Neural cell (in vitro differentiated cells): ENCODE measurements at regions not wholly inside any gene's neighbourhood (a gene's known extent, or its start where the extent isn't known, plus 50 kb on each side); places are given as distances from the start of the nearest gene placed in this dataset.

ENCODE experiments used
- H2AFZ ChIP-seq: fragments of 200-600, 300-800 bp; sonication (generic), shearing (Covaris generic); 2 replicates; pipeline ENCODE4 v1.6.0; 2014; ENCODE audit warnings: low read depth, mild to moderate bottlenecking, antibody characterized with exemption, low read length, moderate library complexity
- H3F3A ChIP-seq: fragments of 200-600 bp; shearing (Covaris generic); 2 replicates; pipeline ENCODE4 v1.6.1; 2016; ENCODE audit warnings: mild to moderate bottlenecking, moderate library complexity, mixed read lengths, antibody characterized with exemption, low read length; ENCODE audit not compliant: insufficient read depth, poor library complexity, severe bottlenecking
- H3K27ac ChIP-seq: fragments of 200-600, 300-800 bp; sonication (generic), shearing (Covaris generic); 2 replicates; pipeline ENCODE4 v1.5.1; 2014; ENCODE audit warnings: mild to moderate bottlenecking, low read length, moderate library complexity
- H3K27me3 ChIP-seq: fragments of 300-800, 200-600 bp; sonication (generic), shearing (Covaris generic); 2 replicates; pipeline ENCODE4 v1.6.0; 2014; ENCODE audit warnings: mild to moderate bottlenecking, low read depth, low read length, moderate library complexity; ENCODE audit not compliant: insufficient read depth
- H3K36me3 ChIP-seq: fragments of 300-800, 200-600 bp; sonication (generic), shearing (Covaris generic); 2 replicates; pipeline ENCODE4 v1.5.1; 2014; ENCODE audit warnings: mild to moderate bottlenecking, antibody characterized with exemption, low read length, moderate library complexity; ENCODE audit not compliant: insufficient read depth
- H3K4me2 ChIP-seq: fragments of 300-800, 200-600 bp; sonication (generic), shearing (Covaris generic); 2 replicates; pipeline ENCODE4 v1.6.0; 2014; ENCODE audit warnings: mild to moderate bottlenecking, low read length
- H3K4me3 ChIP-seq: fragments of 300-800, 200-600 bp; sonication (generic), shearing (Covaris generic); 2 replicates; pipeline ENCODE4 v1.5.1; 2014; ENCODE audit warnings: mild to moderate bottlenecking, low read length, moderate library complexity
- H3K79me2 ChIP-seq: fragments of 200-600 bp; shearing (Covaris generic); replicated peaks from 2 replicates; pipeline ENCODE4 v1.6.0; 2014; ENCODE audit warnings: mild to moderate bottlenecking, low read length, moderate library complexity; ENCODE audit not compliant: insufficient read depth
- H3K9ac ChIP-seq: fragments of 300-800, 200-600 bp; sonication (generic), shearing (Covaris generic); 2 replicates; pipeline ENCODE4 v1.6.1; 2016; ENCODE audit warnings: mild to moderate bottlenecking, low read length, mixed read lengths
- H3K9me2 ChIP-seq: fragments of 200-600 bp; shearing (Covaris generic); 2 replicates; pipeline ENCODE4 v1.6.1; 2016; ENCODE audit warnings: mild to moderate bottlenecking, low read length, mixed read lengths; ENCODE audit not compliant: insufficient read depth
- H3K9me3 ChIP-seq: fragments of 200-600, 300-800 bp; sonication (generic), shearing (Covaris generic); 2 replicates; pipeline ENCODE4 v1.6.1; 2016; ENCODE audit warnings: mild to moderate bottlenecking, mixed run types, low read length, moderate library complexity, mixed read lengths
- H4K20me1 ChIP-seq: fragments of 200-600 bp; shearing (Covaris generic); 2 replicates; pipeline ENCODE4 v1.6.1; 2016; ENCODE audit warnings: mild to moderate bottlenecking, mixed run types; ENCODE audit not compliant: insufficient read depth
- CTCF ChIP-seq: fragments of 450-650 bp; IDR thresholded peaks from 2 replicates; pipeline ENCODE4 v1.5.1; 2014; ENCODE audit warnings: antibody characterized with exemption, mild to moderate bottlenecking, moderate library complexity; ENCODE audit not compliant: poor library complexity, severe bottlenecking
- EP300 ChIP-seq: fragments of 450-650 bp; conservative IDR thresholded peaks from 2 replicates; pipeline ENCODE4 v1.6.1; 2014; ENCODE audit warnings: antibody characterized with exemption, mild to moderate bottlenecking, moderate library complexity; ENCODE audit not compliant: poor library complexity, severe bottlenecking
- EZH2 ChIP-seq: fragments of 200-600, 300-800 bp; shearing (Covaris generic), sonication (generic); IDR thresholded peaks from 2 replicates; pipeline ENCODE4 v1.6.1; 2014; ENCODE audit warnings: antibody characterized with exemption, low read length, borderline replicate concordance, mild to moderate bottlenecking; ENCODE audit not compliant: insufficient read depth, poor library complexity, severe bottlenecking
- MXI1 ChIP-seq: fragments of 450-650 bp; conservative IDR thresholded peaks from 2 replicates; pipeline ENCODE4 v1.6.1; 2014; ENCODE audit warnings: antibody characterized with exemption, mild to moderate bottlenecking; ENCODE audit not compliant: poor library complexity, severe bottlenecking
- POLR2AphosphoS5 ChIP-seq: IDR thresholded peaks from 2 replicates; pipeline ENCODE4 v1.6.1; 2012
- RAD21 ChIP-seq: fragments of 450-650 bp; conservative IDR thresholded peaks from 2 replicates; pipeline ENCODE4 v1.6.1; 2014; ENCODE audit warnings: antibody characterized with exemption, mild to moderate bottlenecking, moderate library complexity
- REST ChIP-seq: IDR thresholded peaks from 2 replicates; pipeline ENCODE4 v1.6.1; 2012; ENCODE audit warnings: borderline replicate concordance
- SMC3 ChIP-seq: fragments of 450-650 bp; conservative IDR thresholded peaks from 2 replicates; pipeline ENCODE4 v1.6.1; 2014; ENCODE audit warnings: antibody characterized with exemption, mild to moderate bottlenecking, moderate library complexity; ENCODE audit not compliant: poor library complexity
- TAF1 ChIP-seq: IDR thresholded peaks from 2 replicates; pipeline ENCODE4 v1.6.1; 2012; ENCODE audit warnings: low read depth

- no peak overlapping the region for H3K9ac ChIP-seq
- no peaks in the 10 kb centered on the region for H3K79me2 ChIP-seq
- H3K27ac ChIP-seq: no peak overlapping the region
- H3K4me3 ChIP-seq: no peak overlapping the region
- no peak overlapping the region for H2AFZ ChIP-seq
- no peaks in the 10 kb centered on the region for H4K20me1 ChIP-seq
- no peaks in the 10 kb centered on the region for H3K36me3 ChIP-seq
- no peaks in the 10 kb centered on the region for H3K9me2 ChIP-seq
- no peaks in the 10 kb centered on the region for H3K27me3 ChIP-seq
- TF ChIP-seq TAF1: no peak
- H3K9me3 ChIP-seq: no peaks in the 10 kb centered on the region
- H3K4me2 ChIP-seq: no peak overlapping the region
- H3F3A ChIP-seq: no peaks in the 10 kb centered on the region
Measured at GRCh38 chr6:85706272-85706671, 63.6 kb upstream of the SYNCRIP start.

GRCh38 chr6:85705220-85705619, 62.5 kb upstream of the SYNCRIP start:
- no peak overlapping the region for H3K9ac ChIP-seq
- no peak overlapping the region for H3K27ac ChIP-seq
- H4K20me1 ChIP-seq: no peaks in the 10 kb centered on the region
- no peak overlapping the region for H3K4me3 ChIP-seq
- no peak for TF ChIP-seq SMC3
- no peak for TF ChIP-seq REST
- no peak for TF ChIP-seq TAF1
- TF ChIP-seq MXI1: no peak
- TF ChIP-seq POLR2AphosphoS5: no peak
- TF ChIP-seq RAD21: no peak
- no peak for TF ChIP-seq CTCF
- TF ChIP-seq EP300: no peak
- TF ChIP-seq EZH2: no peak
- H3K36me3 ChIP-seq: no peaks in the 10 kb centered on the region
- no peak overlapping the region for H3K4me2 ChIP-seq
- H3K27me3 ChIP-seq: no peaks in the 10 kb centered on the region
- no peaks in the 10 kb centered on the region for H3K79me2 ChIP-seq
- H2AFZ ChIP-seq: no peak overlapping the region
- H3K9me3 ChIP-seq: no peaks in the 10 kb centered on the region
- H3K9me2 ChIP-seq: no peaks in the 10 kb centered on the region
- H3F3A ChIP-seq: no peaks in the 10 kb centered on the region

GRCh38 chr6:85703406-85703805, 60.7 kb upstream of the SYNCRIP start:
- Histone ChIP-seq H3F3A (no peaks in the 10 kb centered on the region), H3K79me2 (no peaks in the 10 kb centered on the region), H2AFZ (no peak overlapping the region), H3K9ac (no peak overlapping the region), H3K27ac (no peak overlapping the region), H3K9me3 (no peaks in the 10 kb centered on the region), H3K36me3 (no peaks in the 10 kb centered on the region), H3K4me3 (no peak overlapping the region), H4K20me1 (no peaks in the 10 kb centered on the region), H3K4me2 (no peak overlapping the region), H3K9me2 (no peaks in the 10 kb centered on the region), H3K27me3 (no peaks in the 10 kb centered on the region)
- no peak for TF ChIP-seq POLR2AphosphoS5
- no peak for TF ChIP-seq CTCF
- no peak for TF ChIP-seq EZH2
- no peak for TF ChIP-seq RAD21
- TF ChIP-seq SMC3: no peak
- TF ChIP-seq EP300: no peak
- no peak for TF ChIP-seq REST
- TF ChIP-seq TAF1: no peak
